Stomach smooth muscle (tissue), 2 donors: ENCODE measurements at regions not wholly inside any gene's neighbourhood (a gene's known extent, or its start where the extent isn't known, plus 50 kb on each side); places are given as distances from the start of the nearest gene placed in this dataset.
"Not testable (repeated sequence)": the region's sequence is repeated elsewhere in the genome, so short reads cannot be mapped to it uniquely, and the experiment has no call there.

Experiments used
- H3K27ac ChIP-seq: one replicate; pipeline ENCODE4 v1.7.0; 2013; ENCODE audit warnings: mild to moderate bottlenecking, low read length, inconsistent platforms
- H3K27me3 ChIP-seq, 2 donors: one replicate each; pipeline ENCODE4 v1.7.0; 2013; ENCODE audit warnings: low read length in 2 of 2; ENCODE audit not compliant: insufficient read depth in 2 of 2, control insufficient read depth in 1 of 2
- H3K36me3 ChIP-seq, 2 donors: one replicate each; pipeline ENCODE4 v1.7.0; 2013; ENCODE audit warnings: low read length in 2 of 2; ENCODE audit not compliant: control insufficient read depth in 2 of 2, insufficient read depth in 2 of 2
- H3K4me1 ChIP-seq: one replicate; pipeline ENCODE4 v1.7.0; 2013; ENCODE audit warnings: low read length; ENCODE audit not compliant: control insufficient read depth, insufficient read depth
- H3K4me3 ChIP-seq, 2 donors: one replicate each; pipeline ENCODE4 v1.7.0; 2013; ENCODE audit warnings: low read length in 2 of 2
- H3K9ac ChIP-seq, 2 donors: one replicate each; pipeline ENCODE4 v1.7.0; 2013; ENCODE audit warnings: low read length in 2 of 2, mild to moderate bottlenecking in 1 of 2
- H3K9me3 ChIP-seq, 2 donors: one replicate each; pipeline ENCODE4 v1.7.0; 2013; ENCODE audit warnings: low read length in 2 of 2; ENCODE audit not compliant: control insufficient read depth in 2 of 2
- donor health status: healthy.
- donor health status: Pancreatic carcinoma.

DNA sequence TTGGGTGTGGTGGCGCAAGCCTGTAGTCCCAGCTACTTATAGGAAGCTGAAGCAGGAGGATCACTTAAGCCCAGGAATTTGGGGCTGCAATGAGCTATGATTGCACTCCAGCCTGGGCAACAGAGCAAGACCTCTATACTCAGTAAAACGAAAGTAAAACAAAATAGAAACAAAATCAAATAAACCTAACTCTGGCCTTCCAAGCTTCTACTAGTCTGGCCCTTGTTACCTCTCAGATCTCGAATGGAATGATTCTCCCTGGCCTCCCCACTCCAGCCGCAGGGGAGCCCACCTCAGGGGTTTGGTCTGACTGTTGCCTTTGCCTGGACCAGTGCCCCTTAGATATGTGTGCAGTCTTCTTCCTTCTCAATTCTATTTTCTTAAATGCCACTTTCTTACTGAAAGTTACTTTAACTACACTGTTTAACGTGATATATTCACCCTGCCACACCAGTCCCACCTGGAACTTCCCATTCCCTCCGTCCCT is 160.0 kb upstream of the GCFC2 start:
- no peaks in the 10 kb centered on the region for H3K36me3 ChIP-seq
- H3K4me3 ChIP-seq: no peak overlapping the region
- H3K9me3 ChIP-seq: no peaks in the 10 kb centered on the region
- H3K27me3 ChIP-seq: no peaks in the 10 kb centered on the region
- peaks cover 4% of the 10 kb centered on the region for H3K4me1 ChIP-seq
- H3K9ac ChIP-seq: no peak overlapping the region
- H3K27ac ChIP-seq: no peak overlapping the region

DNA sequence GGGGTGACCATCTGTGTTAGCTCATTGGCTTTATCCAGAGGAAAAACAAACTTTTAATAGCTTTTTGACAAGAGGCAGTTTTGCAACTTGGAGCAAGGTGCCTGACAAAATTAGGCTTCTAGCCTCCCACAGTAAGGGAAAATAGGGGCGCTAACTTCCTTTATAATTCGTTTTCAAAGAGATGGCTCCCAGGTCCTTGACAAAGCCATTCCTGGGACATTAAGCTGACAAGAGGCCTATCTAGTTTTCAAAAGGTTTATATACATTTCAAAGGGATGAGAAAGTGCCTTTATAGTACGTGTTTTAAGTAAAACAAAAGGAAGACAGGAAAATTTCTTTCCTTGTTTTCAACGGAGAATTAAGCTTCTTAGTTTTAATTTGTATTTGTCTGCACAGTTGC is 159.4 kb upstream of the GCFC2 start:
- Histone ChIP-seq H3K27ac (no peak overlapping the region), H3K9ac (no peak overlapping the region), H3K4me1 (peaks cover 4% of the 10 kb centered on the region), H3K27me3 (no peaks in the 10 kb centered on the region), H3K36me3 (no peaks in the 10 kb centered on the region), H3K4me3 (no peak overlapping the region), H3K9me3 (no peaks in the 10 kb centered on the region)

DNA sequence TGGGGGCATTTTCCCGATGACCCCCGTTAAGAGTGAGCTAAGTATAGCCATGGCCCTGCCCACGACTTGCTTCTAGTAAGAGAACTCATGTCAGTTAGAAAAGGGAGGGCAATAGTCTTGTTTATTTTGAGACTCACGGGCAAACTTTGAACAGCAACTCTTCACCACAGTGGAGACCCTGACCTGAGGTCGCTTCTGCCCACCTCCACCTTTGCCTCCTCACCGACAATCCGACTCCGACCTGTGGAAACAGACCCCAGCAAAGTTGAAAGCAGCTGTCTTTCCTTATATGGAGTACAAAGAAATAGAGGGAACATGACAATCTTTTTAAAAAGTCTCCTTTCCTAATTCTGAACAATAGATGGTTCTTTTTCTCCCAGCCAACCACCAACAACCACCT is 155.0 kb upstream of the GCFC2 start:
- Histone ChIP-seq H3K36me3 (no peaks in the 10 kb centered on the region), H3K27me3 (no peaks in the 10 kb centered on the region), H3K4me1 (peaks cover under 1% of the 10 kb centered on the region), H3K4me3 (no peak overlapping the region), H3K9ac (no peak overlapping the region), H3K27ac (no peak overlapping the region), H3K9me3 (no peaks in the 10 kb centered on the region)

DNA sequence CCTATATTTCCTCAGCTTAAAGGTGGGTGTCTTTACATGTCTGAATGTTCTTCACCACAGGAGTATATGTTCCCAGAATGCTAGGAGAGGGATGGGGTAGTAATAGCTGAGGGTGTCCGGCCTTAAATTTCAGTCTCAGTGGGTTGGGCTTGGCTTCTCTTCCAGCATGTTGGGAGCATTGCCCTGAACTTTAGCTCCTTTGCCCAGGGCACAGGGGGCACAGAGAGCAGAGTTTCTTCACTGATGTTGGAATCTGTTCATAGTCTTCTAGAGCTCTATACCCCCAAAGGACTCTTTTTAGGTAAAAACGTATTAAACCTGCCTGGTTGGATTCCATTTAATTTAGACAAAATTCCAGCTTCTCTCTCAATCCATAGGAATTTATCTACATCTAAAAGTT is 154.4 kb upstream of the GCFC2 start:
- Histone ChIP-seq H3K9ac (no peak overlapping the region), H3K9me3 (no peaks in the 10 kb centered on the region), H3K36me3 (no peaks in the 10 kb centered on the region), H3K4me3 (no peak overlapping the region), H3K27ac (no peak overlapping the region), H3K27me3 (no peaks in the 10 kb centered on the region), H3K4me1 (no peaks in the 10 kb centered on the region)

DNA sequence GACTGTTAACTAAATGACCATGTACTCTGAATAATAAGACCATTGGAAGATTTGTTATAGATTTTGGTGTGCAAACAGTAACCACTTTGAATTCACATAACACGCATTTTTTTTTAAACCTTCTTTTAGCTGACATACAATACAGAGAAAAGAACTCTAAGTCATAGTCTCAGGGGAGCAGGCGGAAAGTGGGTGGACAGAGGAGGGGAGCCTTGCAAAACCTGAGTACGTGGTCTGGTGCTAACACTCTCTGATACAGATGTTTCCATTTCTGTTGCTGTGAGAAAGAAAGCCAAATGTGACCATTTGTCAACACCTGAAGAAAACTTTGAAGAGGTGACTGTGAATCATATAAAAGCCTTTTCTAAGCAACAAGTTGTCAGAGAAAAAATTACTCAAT is 151.8 kb upstream of the GCFC2 start:
- no peak overlapping the region for H3K9ac ChIP-seq
- no peaks in the 10 kb centered on the region for H3K9me3 ChIP-seq
- no peak overlapping the region for H3K4me3 ChIP-seq
- H3K4me1 ChIP-seq: no peaks in the 10 kb centered on the region
- H3K36me3 ChIP-seq: no peaks in the 10 kb centered on the region
- no peaks in the 10 kb centered on the region for H3K27me3 ChIP-seq
- H3K27ac ChIP-seq: no peak overlapping the region

DNA sequence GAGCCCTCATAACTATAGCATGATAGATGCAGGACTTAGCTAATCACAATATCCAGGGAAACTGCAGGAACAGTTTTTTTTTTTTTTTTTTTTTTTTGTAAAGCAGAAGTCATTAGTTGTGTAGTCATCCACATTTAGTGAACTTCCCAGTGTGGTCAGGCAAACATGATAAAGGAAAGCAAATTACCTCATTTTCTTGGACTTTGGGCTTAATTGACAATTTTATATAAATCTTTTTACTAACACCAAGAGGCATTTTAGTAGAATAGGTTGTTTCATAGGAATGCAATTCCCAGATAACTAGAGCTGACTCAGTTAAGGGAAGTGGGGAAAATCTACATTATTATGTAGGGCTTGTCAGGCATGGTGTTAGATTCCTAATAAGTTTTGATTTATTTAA is 142.7 kb upstream of the GCFC2 start:
- no peaks in the 10 kb centered on the region for H3K36me3 ChIP-seq
- no peak overlapping the region for H3K27ac ChIP-seq
- no peak overlapping the region for H3K9ac ChIP-seq
- H3K27me3 ChIP-seq: no peaks in the 10 kb centered on the region
- H3K9me3 ChIP-seq: no peaks in the 10 kb centered on the region
- H3K4me3 ChIP-seq: no peak overlapping the region
- H3K4me1 ChIP-seq: no peaks in the 10 kb centered on the region

DNA sequence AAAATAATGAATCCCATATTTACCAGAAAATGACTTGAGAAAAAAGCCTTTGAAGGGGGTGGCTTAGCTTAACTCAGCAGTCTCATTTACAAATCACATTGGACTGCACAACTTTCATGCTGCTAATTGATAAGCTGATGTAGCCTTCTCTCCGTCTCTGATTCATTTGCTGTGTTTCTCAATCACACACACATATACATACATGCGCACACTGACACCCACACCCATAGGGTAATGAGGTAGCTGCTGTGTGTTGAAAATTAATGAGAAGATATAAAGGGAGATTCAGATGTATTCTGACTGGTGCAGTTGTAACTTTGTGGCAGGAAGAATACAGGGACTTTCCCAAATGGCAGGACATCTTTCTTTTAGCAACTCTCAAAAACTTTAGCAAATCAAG is 141.9 kb upstream of the GCFC2 start:
- H3K9ac ChIP-seq: no peak overlapping the region
- no peak overlapping the region for H3K27ac ChIP-seq
- H3K27me3 ChIP-seq: no peaks in the 10 kb centered on the region
- H3K9me3 ChIP-seq: no peaks in the 10 kb centered on the region
- no peaks in the 10 kb centered on the region for H3K4me1 ChIP-seq
- no peak overlapping the region for H3K4me3 ChIP-seq
- H3K36me3 ChIP-seq: no peaks in the 10 kb centered on the region

DNA sequence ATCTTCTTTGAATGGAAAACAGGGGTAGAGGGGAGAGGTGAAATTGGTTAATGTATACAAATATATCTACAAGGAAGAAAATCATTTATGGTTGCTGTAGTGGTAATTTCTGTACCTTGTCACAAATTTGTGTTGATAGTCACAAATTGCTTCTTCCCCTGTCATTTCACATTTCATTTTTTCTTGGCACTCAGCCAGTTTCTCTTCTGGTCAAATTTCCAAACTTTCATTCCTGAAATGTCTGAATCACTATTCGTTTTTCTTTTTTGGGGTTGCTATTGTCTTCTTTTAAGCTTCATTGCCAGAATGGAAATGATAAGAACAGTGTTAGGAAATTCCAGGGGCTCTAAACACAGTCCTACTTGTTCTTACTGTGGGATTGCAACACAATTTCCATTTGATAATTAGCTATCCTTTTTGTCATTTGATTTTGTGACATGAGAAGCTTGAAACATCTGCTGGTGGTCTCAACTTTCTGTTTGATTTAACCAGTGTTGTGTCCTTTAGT is 136.0 kb upstream of the GCFC2 start:
- H3K36me3 ChIP-seq: no peaks in the 10 kb centered on the region
- no peaks in the 10 kb centered on the region for H3K27me3 ChIP-seq
- H3K27ac ChIP-seq: no peak overlapping the region
- no peaks in the 10 kb centered on the region for H3K4me1 ChIP-seq
- no peak overlapping the region for H3K4me3 ChIP-seq
- no peaks in the 10 kb centered on the region for H3K9me3 ChIP-seq
- H3K9ac ChIP-seq: no peak overlapping the region

DNA sequence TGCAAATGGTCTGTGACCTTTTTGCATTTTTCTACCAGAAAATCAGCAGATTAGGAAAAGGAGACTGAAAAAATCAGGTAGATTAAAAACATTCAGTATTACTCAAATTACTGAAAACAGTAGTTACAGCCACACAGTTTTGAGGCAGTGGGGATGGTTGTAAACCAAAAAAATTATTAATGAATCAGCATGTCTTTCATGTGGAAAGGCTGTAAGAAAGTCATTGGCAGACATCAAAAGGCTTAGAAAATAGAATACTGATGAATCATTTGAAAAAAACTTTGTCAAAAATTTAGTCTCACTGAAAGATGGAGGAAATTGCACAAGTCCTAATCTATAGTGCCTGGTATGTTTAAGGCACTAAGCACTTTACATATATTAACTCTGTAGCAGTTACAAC is 133.9 kb upstream of the GCFC2 start:
- Histone ChIP-seq H3K36me3 (no peaks in the 10 kb centered on the region), H3K4me3 (no peak overlapping the region), H3K4me1 (no peaks in the 10 kb centered on the region), H3K9me3 (no peaks in the 10 kb centered on the region), H3K27me3 (no peaks in the 10 kb centered on the region), H3K27ac (no peak overlapping the region), H3K9ac (no peak overlapping the region)

DNA sequence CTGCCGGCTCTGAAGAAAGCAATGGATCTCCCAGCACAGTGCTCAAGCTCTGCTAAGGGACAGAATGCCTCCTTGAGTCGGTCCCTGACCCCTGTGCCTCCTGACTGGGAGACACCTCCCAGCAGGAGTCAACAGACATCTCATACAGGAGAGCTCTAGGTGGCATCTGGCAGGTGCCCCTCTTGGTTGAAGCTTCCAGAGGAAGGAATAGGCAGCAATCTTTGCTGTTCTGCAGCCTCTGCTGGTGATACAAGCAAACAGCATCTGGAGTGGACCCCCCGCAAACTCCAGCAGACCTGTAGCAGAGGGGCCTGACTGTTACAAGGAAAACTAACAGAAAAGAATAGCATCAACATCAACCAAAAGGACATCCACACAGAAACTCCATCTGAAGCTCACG is 123.9 kb upstream of the GCFC2 start:
- H3K4me1 ChIP-seq, H3K27ac ChIP-seq, H3K9ac ChIP-seq, H3K9me3 ChIP-seq, H3K27me3 ChIP-seq, H3K4me3 ChIP-seq, H3K36me3 ChIP-seq: not testable (repeated sequence)

DNA sequence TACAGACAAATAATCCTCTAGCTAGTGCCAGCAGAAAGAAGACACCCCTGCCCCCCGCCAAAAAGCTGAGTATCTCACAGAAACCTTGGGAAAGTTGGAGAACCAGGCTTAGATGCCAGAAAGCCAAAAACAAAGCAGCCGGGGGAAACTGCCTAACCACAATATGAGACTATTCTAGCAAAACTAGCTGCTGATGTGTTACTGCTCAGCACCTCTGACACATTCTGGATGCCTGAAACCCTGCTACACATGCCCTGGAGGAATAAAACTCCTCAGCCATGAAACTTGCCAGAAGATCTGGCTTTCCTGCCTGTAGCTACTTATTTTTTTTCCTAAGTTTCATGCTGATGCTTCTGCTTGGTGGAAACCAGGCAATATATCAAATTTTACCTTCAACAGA is 122.7 kb upstream of the GCFC2 start:
- H3K36me3 ChIP-seq: no peaks in the 10 kb centered on the region
- no peak overlapping the region for H3K27ac ChIP-seq
- H3K4me1 ChIP-seq: no peaks in the 10 kb centered on the region
- no peaks in the 10 kb centered on the region for H3K9me3 ChIP-seq
- H3K9ac ChIP-seq: no peak overlapping the region
- no peak overlapping the region for H3K4me3 ChIP-seq
- H3K27me3 ChIP-seq: no peaks in the 10 kb centered on the region
